ENCODE measurements at regions not wholly inside any gene's neighbourhood (a gene's known extent, or its start where the extent isn't known, plus 50 kb on each side); places are given as distances from the start of the nearest gene placed in this dataset.

DNA sequence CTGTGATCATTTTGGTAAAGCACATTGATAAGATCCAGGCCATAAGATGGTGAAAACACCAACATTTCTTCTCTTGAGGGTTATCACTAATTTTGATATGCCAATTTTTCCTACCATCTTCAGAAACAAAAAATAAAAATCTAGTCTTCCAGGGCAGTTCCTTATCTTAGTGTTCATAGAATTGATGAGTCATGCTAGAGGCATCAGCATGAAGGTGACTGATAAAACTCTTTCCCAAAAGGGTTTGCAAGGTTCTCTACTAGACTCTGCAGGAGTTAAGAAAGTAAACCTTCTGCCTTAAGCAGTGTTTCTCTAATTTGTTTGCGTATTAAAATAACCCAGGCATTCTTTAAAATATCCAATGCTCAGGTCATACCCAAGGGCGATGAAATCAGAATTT lies 483.1 kb upstream of the CNTNAP2 start:
- Histone ChIP-seq H4K20me1 (ENCODE audit: insufficient read depth) (no peaks in the 10 kb centered on the region), H3K9me3 (ENCODE audit: control insufficient read depth in 1 of 2, insufficient read depth in 1 of 2, low read depth in 1 of 2, low read length in 2 of 2) (peaks cover 0 to 19% of the 10 kb centered on the region in 2 experiments; a peak in 2 of 4 replicates), H3K36me3 (ENCODE audit: control insufficient read depth in 1 of 2, insufficient read depth in 2 of 2, low read length in 2 of 2) (no peaks in the 10 kb centered on the region), H3K79me2 (ENCODE audit: insufficient read depth, low read length) (no peaks in the 10 kb centered on the region), H3K9ac (ENCODE audit: low read length) (no peak overlapping the region), H3K9me2 (ENCODE audit: insufficient read depth) (no peaks in the 10 kb centered on the region), H3K4me3 (replicated peaks in 1 of 2; ENCODE audit: low read depth in 1 of 2, low read length in 2 of 2) (no peak overlapping the region), H3K27me3 (ENCODE audit: insufficient read depth, low read length) (no peaks in the 10 kb centered on the region), H3K4me1 (ENCODE audit: control insufficient read depth in 1 of 2, insufficient read depth in 2 of 2, low read length in 2 of 2) (no peaks in the 10 kb centered on the region), H2AFZ (ENCODE audit: low read depth, low read length, poor library complexity, severe bottlenecking) (no peak overlapping the region), H3K27ac (ENCODE audit: low read depth, low read length) (no peak overlapping the region), H3K4me2 (ENCODE audit: low read length) (no peak overlapping the region)
- ATAC-seq (no peak), DNase-seq (ENCODE audit: low read depth, low spot score) (no peak)
- CTCF ChIA-PET, result no interaction called here
- RAD21 ChIA-PET (ENCODE audit: low non-redundant PET in 1 of 2, low total read pairs in 2 of 2, uncharacterized antibody in 2 of 2, unreplicated experiment in 2 of 2), result no interaction called here
- intact Hi-C loops (cut with micrococcal nuclease), result no loop called here
- TF ChIP-seq, protein P1, sequence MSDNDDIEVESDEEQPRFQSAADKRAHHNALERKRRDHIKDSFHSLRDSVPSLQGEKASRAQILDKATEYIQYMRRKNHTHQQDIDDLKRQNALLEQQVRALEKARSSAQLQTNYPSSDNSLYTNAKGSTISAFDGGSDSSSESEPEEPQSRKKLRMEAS (IDR thresholded peaks at IDR 0.05), result no peak
- TF ChIP-seq YY1 (IDR thresholded peaks at IDR 0.05; ENCODE audit: extremely low read depth, insufficient replicate concordance, low read depth, low read length), result no peak
- BruUV-seq (replicated peaks), result no TSS peak
- POLR2A ChIA-PET, result no interaction called here

- DNase-seq (ENCODE audit: low read depth, low spot score) (no peak), ATAC-seq (no peak)
- Histone ChIP-seq H3K9me2 (ENCODE audit: insufficient read depth) (no peaks in the 10 kb centered on the region), H3K36me3 (ENCODE audit: control insufficient read depth in 1 of 2, insufficient read depth in 2 of 2, low read length in 2 of 2) (no peaks in the 10 kb centered on the region; a peak in 1 of 4 replicates), H3K9me3 (ENCODE audit: control insufficient read depth in 1 of 2, insufficient read depth in 1 of 2, low read depth in 1 of 2, low read length in 2 of 2) (peaks cover 4 to 11% of the 10 kb centered on the region in 2 experiments; a peak in 2 of 4 replicates), H3K27me3 (ENCODE audit: insufficient read depth, low read length) (no peaks in the 10 kb centered on the region), H3K4me2 (ENCODE audit: low read length) (no peak overlapping the region), H3K4me3 (replicated peaks in 1 of 2; ENCODE audit: low read depth in 1 of 2, low read length in 2 of 2) (no peak overlapping the region), H3K4me1 (ENCODE audit: control insufficient read depth in 1 of 2, insufficient read depth in 2 of 2, low read length in 2 of 2) (no peaks in the 10 kb centered on the region), H2AFZ (ENCODE audit: low read depth, low read length, poor library complexity, severe bottlenecking) (no peak overlapping the region), H3K27ac (ENCODE audit: low read depth, low read length) (no peak overlapping the region), H3K9ac (ENCODE audit: low read length) (no peak overlapping the region), H3K79me2 (ENCODE audit: insufficient read depth, low read length) (no peaks in the 10 kb centered on the region), H4K20me1 (ENCODE audit: insufficient read depth) (no peaks in the 10 kb centered on the region)
- no TSS peak for BruUV-seq (replicated peaks)
- POLR2A ChIA-PET, result no interaction called here
- RAD21 ChIA-PET (ENCODE audit: low non-redundant PET in 1 of 2, low total read pairs in 2 of 2, uncharacterized antibody in 2 of 2, unreplicated experiment in 2 of 2), result no interaction called here
- CTCF ChIA-PET, result no interaction called here
- intact Hi-C loops (cut with micrococcal nuclease), result no loop called here
- no peak for TF ChIP-seq JUND (IDR thresholded peaks at IDR 0.05)
- no peak for TF ChIP-seq CBX3 (IDR thresholded peaks at IDR 0.05; ENCODE audit: low read depth)
- no peak for TF ChIP-seq SIN3A (IDR thresholded peaks at IDR 0.05; ENCODE audit: low read depth)
- TF ChIP-seq ELF1 (IDR thresholded peaks at IDR 0.05; ENCODE audit: borderline replicate concordance, low read depth), result no peak
- TF ChIP-seq, protein P1 (IDR thresholded peaks at IDR 0.05), result no peak
- TF ChIP-seq YY1 (IDR thresholded peaks at IDR 0.05; ENCODE audit: extremely low read depth, insufficient replicate concordance, low read depth, low read length), result no peak
- TF ChIP-seq FOSL1 (IDR thresholded peaks at IDR 0.05; ENCODE audit: low read depth), result no peak
- no peak for TF ChIP-seq TCF7L2 (IDR thresholded peaks at IDR 0.05; ENCODE audit: borderline replicate concordance, extremely low read depth, insufficient read depth, insufficient read length)
- TF ChIP-seq SRF (IDR thresholded peaks at IDR 0.05; ENCODE audit: low read depth), result no peak
- no peak for TF ChIP-seq ZFX (IDR thresholded peaks at IDR 0.05)
- TF ChIP-seq EGR1 (IDR thresholded peaks at IDR 0.05; ENCODE audit: low read depth), result no peak
- TF ChIP-seq, protein P2, sequence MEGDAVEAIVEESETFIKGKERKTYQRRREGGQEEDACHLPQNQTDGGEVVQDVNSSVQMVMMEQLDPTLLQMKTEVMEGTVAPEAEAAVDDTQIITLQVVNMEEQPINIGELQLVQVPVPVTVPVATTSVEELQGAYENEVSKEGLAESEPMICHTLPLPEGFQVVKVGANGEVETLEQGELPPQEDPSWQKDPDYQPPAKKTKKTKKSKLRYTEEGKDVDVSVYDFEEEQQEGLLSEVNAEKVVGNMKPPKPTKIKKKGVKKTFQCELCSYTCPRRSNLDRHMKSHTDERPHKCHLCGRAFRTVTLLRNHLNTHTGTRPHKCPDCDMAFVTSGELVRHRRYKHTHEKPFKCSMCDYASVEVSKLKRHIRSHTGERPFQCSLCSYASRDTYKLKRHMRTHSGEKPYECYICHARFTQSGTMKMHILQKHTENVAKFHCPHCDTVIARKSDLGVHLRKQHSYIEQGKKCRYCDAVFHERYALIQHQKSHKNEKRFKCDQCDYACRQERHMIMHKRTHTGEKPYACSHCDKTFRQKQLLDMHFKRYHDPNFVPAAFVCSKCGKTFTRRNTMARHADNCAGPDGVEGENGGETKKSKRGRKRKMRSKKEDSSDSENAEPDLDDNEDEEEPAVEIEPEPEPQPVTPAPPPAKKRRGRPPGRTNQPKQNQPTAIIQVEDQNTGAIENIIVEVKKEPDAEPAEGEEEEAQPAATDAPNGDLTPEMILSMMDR (IDR thresholded peaks at IDR 0.05 in 2 of 3, conservative IDR thresholded peaks at IDR 0.05 in 1 of 3; ENCODE audit: borderline replicate concordance in 1 of 3, insufficient read depth in 1 of 3, low read depth in 2 of 3, low read length in 2 of 3), result no peak
- TF ChIP-seq REST (IDR thresholded peaks at IDR 0.05; ENCODE audit: low read depth), result no peak
- no peak for TF ChIP-seq EZH2 (IDR thresholded peaks at IDR 0.05)
- no peak for TF ChIP-seq ATF3 (IDR thresholded peaks at IDR 0.05)
These were observed 492.0 kb upstream of the CNTNAP2 start for GRCh38 chr7:145624618-145625017.

Measured in HCT116 (cell line).